IMR-90 (cell line): ENCODE measurements at regions not wholly inside any gene's neighbourhood (a gene's known extent, or its start where the extent isn't known, plus 50 kb on each side); places are given as distances from the start of the nearest gene placed in this dataset.

Experiments used
- ATAC-seq: fragments of 200-7000 bp; cut with Tn5 transposase; 2 replicates; pipeline ENCODE4 v1.9.1; 2020; ENCODE audit warnings: low read depth, mild to moderate bottlenecking, moderate library complexity
- BruUV-seq: library from RNA; stranded (reverse); fragments of 400-500 nt; replicated peaks from 2 replicates; lab custom pipeline; 2021; lab: Mats Ljungman, UMichigan
- CTCF ChIA-PET: fragments of 300-600 bp; formaldehyde crosslinking; extraction: SDS; loops from one replicate; lab custom pipeline; 2021; ENCODE audit warnings: antibody characterized with exemption; lab: Yijun Ruan, JAX
- POLR2A ChIA-PET: fragments of 300-600 bp; sonication (Branson Sonifier 250); formaldehyde crosslinking; loops from one replicate; lab custom pipeline; 2022; ENCODE audit warnings: antibody characterized with exemption; ENCODE audit not compliant: unreplicated experiment; lab: Charles Lee
- DNase-seq: peaks from one replicate; pipeline ENCODE4 v3.0.0; 2013
- H2AFZ ChIP-seq: replicated peaks from 2 replicates; pipeline ENCODE3; 2013; ENCODE audit warnings: low read length, mild to moderate bottlenecking; ENCODE audit not compliant: poor library complexity
- H2AK5ac ChIP-seq: 2 replicates; pipeline ENCODE4 v1.6.1; 2013; ENCODE audit warnings: low read depth, low read length, inconsistent platforms
- H2AK9ac ChIP-seq: replicated peaks from 2 replicates; pipeline ENCODE3; 2013; ENCODE audit warnings: mild to moderate bottlenecking, low read depth, low read length, moderate library complexity; ENCODE audit not compliant: poor library complexity
- H2BK120ac ChIP-seq: 2 replicates; pipeline ENCODE4 v1.6.1; 2013; ENCODE audit warnings: low read depth, low read length, inconsistent platforms
- H2BK15ac ChIP-seq: 3 replicates; pipeline ENCODE4 v1.6.1; 2013; ENCODE audit warnings: low read depth, low read length, inconsistent platforms
- H2BK20ac ChIP-seq: 2 replicates; pipeline ENCODE4 v1.6.1; 2013; ENCODE audit warnings: low read depth, mild to moderate bottlenecking, inconsistent platforms, low read length, moderate library complexity
- H2BK5ac ChIP-seq: 2 replicates; pipeline ENCODE4 v1.6.1; 2013; ENCODE audit warnings: mild to moderate bottlenecking, low read depth, low read length, inconsistent platforms; ENCODE audit not compliant: poor library complexity, severe bottlenecking
- H3K14ac ChIP-seq: replicated peaks from 2 replicates; pipeline ENCODE4 v1.6.1; 2013; ENCODE audit warnings: low read depth, low read length, inconsistent platforms
- H3K18ac ChIP-seq: 2 replicates; pipeline ENCODE4 v1.6.1; 2013; ENCODE audit warnings: low read depth, low read length, control low read depth
- H3K23ac ChIP-seq: 2 replicates; pipeline ENCODE4 v1.6.1; 2013; ENCODE audit warnings: low read depth, low read length, inconsistent platforms
- H3K27ac ChIP-seq: 2 replicates; pipeline ENCODE4 v1.5.1; 2013; ENCODE audit warnings: mild to moderate bottlenecking, control low read depth, low read length; ENCODE audit not compliant: insufficient read depth
- H3K27me3 ChIP-seq: 2 replicates; pipeline ENCODE4 v1.6.1; 2013; ENCODE audit warnings: low read length; ENCODE audit not compliant: control insufficient read depth, insufficient read depth
- H3K36me3 ChIP-seq: 2 replicates; pipeline ENCODE4 v1.6.1; 2013; ENCODE audit warnings: low read length, mixed read lengths; ENCODE audit not compliant: control insufficient read depth, insufficient read depth
- H3K4ac ChIP-seq: 2 replicates; pipeline ENCODE4 v1.6.1; 2013; ENCODE audit warnings: low read depth, low read length, inconsistent platforms
- H3K4me1 ChIP-seq: 2 replicates; pipeline ENCODE4 v1.6.1; 2013; ENCODE audit warnings: low read length, mixed read lengths; ENCODE audit not compliant: control insufficient read depth, insufficient read depth
- H3K4me2 ChIP-seq: 2 replicates; pipeline ENCODE4 v1.6.1; 2013; ENCODE audit warnings: low read depth, mild to moderate bottlenecking, control low read depth, low read length, moderate library complexity
- H3K4me3 ChIP-seq: 2 replicates; pipeline ENCODE4 v1.5.1; 2013; ENCODE audit warnings: low read depth, mild to moderate bottlenecking, control low read depth, low read length, moderate library complexity; ENCODE audit not compliant: insufficient read depth
- H3K56ac ChIP-seq: 2 replicates; pipeline ENCODE4 v1.6.1; 2013; ENCODE audit warnings: low read length, inconsistent platforms; ENCODE audit not compliant: insufficient read depth; ENCODE audit errors: extremely low read depth
- H3K79me1 ChIP-seq, 2 experiments: 2 replicates each; pipeline ENCODE4 v1.6.1; 2013; ENCODE audit warnings: low read length in 2 of 2, inconsistent platforms in 1 of 2, low read depth in 1 of 2
- H3K9ac ChIP-seq: 2 replicates; pipeline ENCODE4 v1.6.1; 2013; ENCODE audit warnings: low read depth, low read length, control low read depth
- H3K9me1 ChIP-seq: 2 replicates; pipeline ENCODE4 v1.6.1; 2013; ENCODE audit warnings: low read length, inconsistent platforms; ENCODE audit not compliant: insufficient read depth
- H3K9me3 ChIP-seq: 2 replicates; pipeline ENCODE4 v1.6.1; 2013; ENCODE audit warnings: low read length; ENCODE audit not compliant: control insufficient read depth, insufficient read depth
- H4K20me1 ChIP-seq: 2 replicates; pipeline ENCODE4 v1.6.1; 2013; ENCODE audit warnings: low read length, inconsistent platforms; ENCODE audit not compliant: insufficient read depth
- H4K5ac ChIP-seq: 2 replicates; pipeline ENCODE4 v1.6.1; 2013; ENCODE audit warnings: mild to moderate bottlenecking, low read depth, low read length, control low read depth
- H4K8ac ChIP-seq, 2 experiments: 2 replicates each; pipeline ENCODE4 v1.6.1; 2013; ENCODE audit warnings: low read depth in 2 of 2, low read length in 2 of 2, control low read depth in 1 of 2, inconsistent platforms in 1 of 2
- H4K91ac ChIP-seq: 2 replicates; pipeline ENCODE4 v1.6.1; 2013; ENCODE audit warnings: low read depth, low read length, inconsistent platforms; ENCODE audit not compliant: insufficient read depth
- BHLHE40 ChIP-seq: fragments of 150-350 bp; IDR thresholded peaks from 2 replicates; pipeline ENCODE4 v1.6.1; 2016; ENCODE audit warnings: mild to moderate bottlenecking, low read depth, low read length
- CHD1 ChIP-seq: IDR thresholded peaks from 2 replicates; pipeline ENCODE4 v1.6.1; 2012; ENCODE audit warnings: low read depth, low read length, improper control_type of control experiment
- FOS ChIP-seq: fragments of 150-350 bp; IDR thresholded peaks from 2 replicates; pipeline ENCODE4 v1.6.1; 2016; ENCODE audit warnings: low read depth, low read length
- MXI1 ChIP-seq: IDR thresholded peaks from 2 replicates; pipeline ENCODE4 v1.6.1; 2012; ENCODE audit warnings: low read depth, mild to moderate bottlenecking, low read length, moderate library complexity, borderline replicate concordance
- RFX5 ChIP-seq: IDR thresholded peaks from 2 replicates; pipeline ENCODE4 v1.8.0; 2012; ENCODE audit warnings: low read depth, mild to moderate bottlenecking, low read length, moderate library complexity
- WGBS, 2 experiments: methylation state at CpG; one replicate each; pipeline versions ENCODE4 v1.1.5 to v1.1.7; 2013; ENCODE audit warnings: missing lambda C conversion rate in 2 of 2; ENCODE audit not compliant: insufficient read length in 1 of 2; ENCODE audit errors: extremely low coverage in 2 of 2; 5-methylcytosine and 5-hydroxymethylcytosine counted together
- dilution Hi-C: fragments of 300-500 bp; cut with HindIII; formaldehyde crosslinking; loops from one replicate; pipeline ENCODE4 v1.14.3; 2018; ENCODE audit warnings: low sequenced_read_pairs; ENCODE audit not compliant: unreplicated experiment
- in situ Hi-C: fragments of 300-500 bp; cut with MboI; formaldehyde crosslinking; loops from 3 replicates; pipeline ENCODE4 v1.14.3; 2019; ENCODE audit warnings: low sequenced_read_pairs, inconsistent platforms, mixed read lengths
- intact Hi-C: fragments of 100-400 bp; cut with micrococcal nuclease; formaldehyde crosslinking; loops from 2 replicates; pipeline ENCODE4 v1.10.0; 2022

DNA sequence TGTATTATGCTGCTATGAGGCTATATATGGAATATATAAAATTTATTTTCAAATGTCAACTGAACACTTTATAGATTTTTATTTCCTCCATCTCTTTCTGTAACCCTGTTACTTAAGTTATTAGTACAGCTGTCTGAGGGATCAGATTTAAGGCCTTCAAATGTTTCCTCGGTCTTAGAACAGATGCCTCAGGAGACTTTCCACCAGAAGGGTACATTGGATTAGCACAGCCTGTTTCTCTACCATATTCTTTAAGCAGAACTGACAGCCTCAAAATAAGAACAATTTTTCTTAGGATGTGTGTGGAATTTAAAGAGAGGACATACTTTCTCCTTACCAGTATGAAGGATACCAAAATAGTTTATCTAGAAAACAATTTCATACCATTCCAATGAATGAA, 53.0 kb upstream of the HGF start:
- no peak overlapping the region for H2BK15ac ChIP-seq
- H4K91ac ChIP-seq, result no peak overlapping the region
- no peak overlapping the region for H3K4me2 ChIP-seq
- no peak overlapping the region for H2BK5ac ChIP-seq
- no peaks in the 10 kb centered on the region for H3K4me1 ChIP-seq
- POLR2A ChIA-PET, result no interaction called here
- intact Hi-C loops (no loop called here), in situ Hi-C loops (no loop called here), dilution Hi-C loops (no loop called here)
- no peaks in the 10 kb centered on the region for H3K9me3 ChIP-seq
- no peak overlapping the region for H3K56ac ChIP-seq
- H2AFZ ChIP-seq, result no peak overlapping the region
- H3K4ac ChIP-seq, result no peak overlapping the region
- no peak overlapping the region for H3K27ac ChIP-seq
- no peaks in the 10 kb centered on the region for H3K27me3 ChIP-seq
- no peak overlapping the region for H2AK5ac ChIP-seq
- H3K18ac ChIP-seq, result no peak overlapping the region
- WGBS, 2 experiments, result no CpG with 5 or more reads among the region's 1 CpG
- TF ChIP-seq MXI1, result no peak
- TF ChIP-seq CHD1, result no peak
- no peak for TF ChIP-seq FOS
- no peak for TF ChIP-seq BHLHE40
- TF ChIP-seq RFX5, result no peak
- H2BK20ac ChIP-seq, result no peak overlapping the region
- H3K79me1 ChIP-seq, result no peaks in the 10 kb centered on the region
- no peak overlapping the region for H3K14ac ChIP-seq
- H3K9ac ChIP-seq, result no peak overlapping the region
- DNase-seq (no peak), ATAC-seq (no peak)
- CTCF ChIA-PET, result no interaction called here
- no peaks in the 10 kb centered on the region for H3K36me3 ChIP-seq
- no peak overlapping the region for H2BK120ac ChIP-seq
- no peak overlapping the region for H2AK9ac ChIP-seq
- no peak overlapping the region for H4K5ac ChIP-seq
- H3K23ac ChIP-seq, result no peak overlapping the region
- BruUV-seq, result no TSS peak
- no peaks in the 10 kb centered on the region for H3K9me1 ChIP-seq
- no peaks in the 10 kb centered on the region for H4K20me1 ChIP-seq
- H3K4me3 ChIP-seq, result no peak overlapping the region
- no peak overlapping the region for H4K8ac ChIP-seq
